ENCODE measurements at regions not wholly inside any gene's neighbourhood (a gene's known extent, or its start where the extent isn't known, plus 50 kb on each side); places are given as distances from the start of the nearest gene placed in this dataset.

DNA sequence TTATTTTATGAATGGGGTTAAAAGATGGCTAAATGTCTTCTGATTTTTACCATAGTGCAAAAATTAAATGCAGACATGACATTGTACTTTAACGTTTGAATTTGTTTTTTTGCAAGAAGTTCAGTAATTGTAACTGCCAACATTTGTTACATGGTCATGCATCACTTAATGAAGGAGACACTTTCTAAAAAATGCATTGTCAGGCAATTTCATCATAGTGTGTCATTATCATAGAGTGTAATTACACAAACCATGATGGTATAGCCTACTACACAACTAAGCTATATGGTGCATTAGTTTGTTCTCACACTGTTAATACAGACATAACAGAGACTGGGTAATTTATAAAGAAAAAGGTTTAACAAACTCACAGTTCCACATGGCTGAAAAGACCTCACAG lies 50.0 kb upstream of the NAA35 start:
- 84 to 87% methylated on average over 1 of the region's 1 CpG for WGBS, 2 donors

More for the DNA sequence above, 50.0 kb upstream of the NAA35 start:
- H3K27ac ChIP-seq: no peak overlapping the region
- no peak for TF ChIP-seq CTCF (IDR thresholded peaks at IDR 0.05)
- no peaks in the 10 kb centered on the region for H3K9me3 ChIP-seq
- H3K36me3 ChIP-seq: peaks cover 0 to 3% (median 0%) of the 10 kb centered on the region in 9 donors
- DNase-seq (no peak), ATAC-seq (no peak)
- H3K4me3 ChIP-seq: no peak overlapping the region
- H3K4me1 ChIP-seq: no peaks in the 10 kb centered on the region
- H3K27me3 ChIP-seq: no peaks in the 10 kb centered on the region
- intact Hi-C loops (cut with DNase I): no loop called here

All from heart right ventricle (tissue), 16 donors.